Fibroblast of lung (primary cell): ENCODE measurements at regions not wholly inside any gene's neighbourhood (a gene's known extent, or its start where the extent isn't known, plus 50 kb on each side); places are given as distances from the start of the nearest gene placed in this dataset.

Experiments
- DNase-seq, 2 donors: peaks; one replicate each; pipeline versions ENCODE4 v3.0.0 to v3.0.0-alpha.2; 2010; ENCODE audit warnings: low read depth in 2 of 2
- H2AFZ ChIP-seq: 2 replicates; pipeline ENCODE4 v1.5.1; 2012; ENCODE audit warnings: low read length, control low read depth, inconsistent platforms
- H3K27ac ChIP-seq: 2 replicates; pipeline ENCODE4 v1.5.1; 2011; ENCODE audit warnings: low read length, control low read depth; ENCODE audit not compliant: insufficient read depth
- H3K27me3 ChIP-seq: 2 replicates; pipeline ENCODE4 v1.5.1; 2011; ENCODE audit warnings: mild to moderate bottlenecking, low read length; ENCODE audit not compliant: control insufficient read depth, insufficient read depth
- H3K36me3 ChIP-seq: 2 replicates; pipeline ENCODE4 v1.5.1; 2011; ENCODE audit warnings: low read length; ENCODE audit not compliant: control insufficient read depth, insufficient read depth
- H3K4me1 ChIP-seq: 2 replicates; pipeline ENCODE4 v1.5.1; 2011; ENCODE audit warnings: low read length; ENCODE audit not compliant: control insufficient read depth, insufficient read depth; ENCODE audit errors: extremely low read depth
- H3K4me2 ChIP-seq: 2 replicates; pipeline ENCODE4 v1.5.1; 2011; ENCODE audit warnings: low read length, control low read depth; ENCODE audit not compliant: insufficient read depth; ENCODE audit errors: extremely low read depth
- H3K4me3 ChIP-seq, 4 experiments: fragments of 200-600 bp in 1 of 4; sonication (generic) in 1 of 4; replicated peaks in 1 of 4; 2 replicates each; pipeline ENCODE4 v1.5.1; 2011 to 2016; ENCODE audit warnings: low read length in 4 of 4, low read depth in 3 of 4, mild to moderate bottlenecking in 3 of 4, control low read depth in 2 of 4, inconsistent platforms in 1 of 4, mixed read lengths in 1 of 4; ENCODE audit not compliant: insufficient read depth in 1 of 4; ENCODE audit errors: control extremely low read depth in 1 of 4
- H3K79me2 ChIP-seq: 2 replicates; pipeline ENCODE4 v1.5.1; 2012; ENCODE audit warnings: mild to moderate bottlenecking, low read length, inconsistent platforms; ENCODE audit not compliant: control insufficient read depth, insufficient read depth
- H3K9ac ChIP-seq: 2 replicates; pipeline ENCODE4 v1.5.1; 2011; ENCODE audit warnings: mild to moderate bottlenecking, low read length, control low read depth; ENCODE audit not compliant: insufficient read depth
- H3K9me3 ChIP-seq: 2 replicates; pipeline ENCODE4 v1.5.1; 2012; ENCODE audit warnings: low read depth, low read length; ENCODE audit not compliant: control insufficient read depth, insufficient read depth
- H4K20me1 ChIP-seq: 2 replicates; pipeline ENCODE4 v1.5.1; 2011; ENCODE audit warnings: low read length; ENCODE audit not compliant: control insufficient read depth, insufficient read depth; ENCODE audit errors: extremely low read depth
- CTCF ChIP-seq, 2 donors: IDR thresholded peaks in 1 of 2; conservative IDR thresholded peaks in 1 of 2; 1 replicate in 1 of 2; 2 replicates in 1 of 2; pipeline ENCODE4 v1.5.1; 2011 to 2012; ENCODE audit warnings: low read length in 2 of 2, control low read depth in 1 of 2, inconsistent platforms in 1 of 2, low read depth in 1 of 2, mild to moderate bottlenecking in 1 of 2
- EZH2 ChIP-seq: IDR thresholded peaks from 2 replicates; pipeline ENCODE4 v1.5.1; 2012; ENCODE audit warnings: low read length, control low read depth, mild to moderate bottlenecking; ENCODE audit errors: missing control alignments

GRCh38 chr15:61724251-61724939 lies 335.9 kb downstream of the VPS13C start:
- DNase-seq: no peak
- H3K9me3 ChIP-seq: no peaks in the 10 kb centered on the region
- no peaks in the 10 kb centered on the region for H3K4me1 ChIP-seq

DNA sequence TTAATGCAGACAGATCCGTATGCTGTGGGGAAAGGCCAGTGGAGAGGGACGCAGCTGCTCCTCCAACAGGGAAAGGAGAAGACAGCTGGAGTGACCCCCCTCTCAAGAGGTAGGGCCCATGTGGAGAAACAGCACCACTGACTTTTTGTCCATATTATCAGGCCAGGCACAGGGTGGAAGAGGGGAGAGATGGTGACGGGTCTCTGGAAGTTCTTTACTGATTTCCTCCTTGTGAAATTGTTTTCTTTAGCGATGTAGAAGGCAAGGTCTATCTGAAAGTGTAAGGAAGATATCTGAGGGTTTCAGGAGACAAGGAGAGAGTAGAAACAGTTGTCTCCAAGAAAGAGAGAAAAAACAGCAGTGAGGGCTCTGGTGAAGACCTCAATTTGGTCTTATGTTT lies 338.8 kb downstream of the VPS13C start:
- no peak for TF ChIP-seq CTCF (conservative IDR thresholded peaks at IDR 0.05 in 1 of 2, IDR thresholded peaks at IDR 0.05 in 1 of 2; ENCODE audit: low read depth in 1 of 2, low read length in 2 of 2)
- TF ChIP-seq EZH2: no peak
- no peak overlapping the region for H2AFZ ChIP-seq
- H3K27me3 ChIP-seq: no peaks in the 10 kb centered on the region
- no peak for DNase-seq
- no peaks in the 10 kb centered on the region for H3K4me1 ChIP-seq
- no peaks in the 10 kb centered on the region for H4K20me1 ChIP-seq
- H3K79me2 ChIP-seq: no peaks in the 10 kb centered on the region
- H3K36me3 ChIP-seq: no peaks in the 10 kb centered on the region
- H3K9me3 ChIP-seq: no peaks in the 10 kb centered on the region
- no peak overlapping the region for H3K9ac ChIP-seq
- no peak overlapping the region for H3K4me3 ChIP-seq
- H3K4me2 ChIP-seq: no peak overlapping the region
- H3K27ac ChIP-seq: no peak overlapping the region

More at GRCh38 chr15:61724251-61724939, 335.9 kb downstream of the VPS13C start:
- Histone ChIP-seq H3K4me3 (no peak overlapping the region), H3K36me3 (no peaks in the 10 kb centered on the region), H4K20me1 (no peaks in the 10 kb centered on the region), H3K27ac (no peak overlapping the region), H2AFZ (no peak overlapping the region), H3K27me3 (no peaks in the 10 kb centered on the region), H3K9ac (no peak overlapping the region), H3K79me2 (no peaks in the 10 kb centered on the region), H3K4me2 (no peak overlapping the region)
- no peak for TF ChIP-seq EZH2
- TF ChIP-seq CTCF (conservative IDR thresholded peaks at IDR 0.05 in 1 of 2, IDR thresholded peaks at IDR 0.05 in 1 of 2; ENCODE audit: low read depth in 1 of 2, low read length in 2 of 2): no peak

DNA sequence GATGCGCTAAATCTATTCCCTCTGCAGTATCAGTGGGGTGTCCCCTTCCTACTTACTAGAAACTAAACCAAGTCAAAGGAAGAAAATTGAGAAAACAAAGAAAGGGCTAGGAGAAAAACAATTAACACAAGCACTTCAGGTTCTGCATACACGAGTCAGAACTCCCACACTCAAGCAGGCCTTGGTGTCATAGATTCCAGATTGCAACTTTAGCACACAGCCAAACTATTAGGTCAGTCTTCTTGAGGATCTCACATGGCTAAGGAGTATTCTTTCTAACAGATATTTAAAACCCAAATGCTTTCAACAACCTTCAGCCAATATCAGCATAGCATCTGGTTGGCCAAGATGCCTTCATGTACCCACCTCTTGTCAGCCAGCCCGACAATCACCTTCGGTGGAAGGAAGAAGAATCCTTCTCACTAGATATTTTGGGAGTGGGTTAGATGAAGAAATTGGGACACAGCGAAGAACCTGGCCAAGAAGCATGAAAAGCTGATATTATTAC lies 340.0 kb downstream of the VPS13C start:
- no peak for TF ChIP-seq CTCF (conservative IDR thresholded peaks at IDR 0.05 in 1 of 2, IDR thresholded peaks at IDR 0.05 in 1 of 2; ENCODE audit: low read depth in 1 of 2, low read length in 2 of 2)
- no peak for TF ChIP-seq EZH2
- no peak overlapping the region for H3K4me2 ChIP-seq

More for the DNA sequence above, 340.0 kb downstream of the VPS13C start:
- no peak for DNase-seq
- no peak overlapping the region for H3K27ac ChIP-seq
- no peak overlapping the region for H3K9ac ChIP-seq
- no peaks in the 10 kb centered on the region for H4K20me1 ChIP-seq
- H3K79me2 ChIP-seq: no peaks in the 10 kb centered on the region
- no peak overlapping the region for H3K4me3 ChIP-seq
- H3K36me3 ChIP-seq: no peaks in the 10 kb centered on the region
- H3K27me3 ChIP-seq: no peaks in the 10 kb centered on the region
- no peaks in the 10 kb centered on the region for H3K9me3 ChIP-seq
- H3K4me1 ChIP-seq: no peaks in the 10 kb centered on the region
- H2AFZ ChIP-seq: no peak overlapping the region
